Glutamatergic neuron (in vitro differentiated cells): ENCODE measurements at regions not wholly inside any gene's neighbourhood (a gene's known extent, or its start where the extent isn't known, plus 50 kb on each side); places are given as distances from the start of the nearest gene placed in this dataset.

Experiments used
- DNase-seq: peaks from one replicate; pipeline ENCODE4 v3.0.0; 2022
- H3K27ac Mint-ChIP-seq: one replicate; pipeline ENCODE4 v1.8.0; 2020; ENCODE audit warnings: mild to moderate bottlenecking, mixed read lengths, inconsistent platforms; ENCODE audit not compliant: unreplicated experiment
- H3K27me3 Mint-ChIP-seq: one replicate; pipeline ENCODE4 v1.8.0; 2020; ENCODE audit warnings: mild to moderate bottlenecking, moderate library complexity, mixed read lengths, inconsistent platforms; ENCODE audit not compliant: unreplicated experiment
- H3K36me3 Mint-ChIP-seq: one replicate; pipeline ENCODE4 v1.8.0; 2020; ENCODE audit warnings: mild to moderate bottlenecking, mixed read lengths, inconsistent platforms; ENCODE audit not compliant: unreplicated experiment
- H3K4me1 Mint-ChIP-seq: one replicate; pipeline ENCODE4 v1.8.0; 2020; ENCODE audit warnings: mild to moderate bottlenecking, low read depth, mixed read lengths, inconsistent platforms; ENCODE audit not compliant: unreplicated experiment
- H3K4me3 Mint-ChIP-seq: one replicate; pipeline ENCODE4 v1.8.0; 2020; ENCODE audit warnings: mild to moderate bottlenecking, mixed read lengths, inconsistent platforms; ENCODE audit not compliant: unreplicated experiment
- H3K9me3 Mint-ChIP-seq: one replicate; pipeline ENCODE4 v1.8.0; 2020; ENCODE audit warnings: mild to moderate bottlenecking, moderate library complexity, mixed read lengths, inconsistent platforms; ENCODE audit not compliant: unreplicated experiment
- CTCF ChIP-seq: fragments of 200-600 bp; sonication (generic); IDR thresholded peaks from one replicate; pipeline ENCODE4 v1.5.0; 2021; ENCODE audit not compliant: partially characterized antibody, unreplicated experiment

GRCh38 chr7:156029460-156030007 lies 217.3 kb upstream of the SHH start:
- Mint-ChIP-seq H3K27ac (no peak overlapping the region), H3K27me3 (peaks cover 2% of the 10 kb centered on the region), H3K4me3 (no peak overlapping the region), H3K36me3 (peaks cover 9% of the 10 kb centered on the region), H3K4me1 (peaks cover 10% of the 10 kb centered on the region), H3K9me3 (peaks cover 9% of the 10 kb centered on the region)
- no peak for DNase-seq
- no peak for TF ChIP-seq CTCF

DNA sequence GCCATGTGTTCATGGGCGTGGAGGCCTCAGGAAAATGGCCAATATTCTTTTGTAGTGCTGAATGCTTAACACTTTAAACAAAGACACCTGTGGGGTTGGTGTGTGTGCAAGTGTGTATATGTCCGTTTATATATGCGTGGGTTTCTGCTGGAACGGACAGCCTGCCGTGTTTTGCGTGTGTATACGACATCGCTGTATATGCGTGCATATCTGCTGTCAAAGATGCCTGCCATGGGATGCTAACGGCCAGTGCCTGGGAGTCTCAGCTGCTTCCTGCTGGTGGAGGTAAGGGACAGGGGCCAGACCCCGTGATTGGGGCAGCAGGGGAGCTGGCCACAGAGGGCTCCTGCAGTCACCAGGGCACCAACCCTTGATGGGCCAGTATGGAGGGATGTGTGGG lies 216.3 kb upstream of the SHH start:
- H3K4me3 Mint-ChIP-seq = no peak overlapping the region
- H3K36me3 Mint-ChIP-seq = peaks cover 9% of the 10 kb centered on the region
- no peak for TF ChIP-seq CTCF
- DNase-seq = no peak
- peaks cover 10% of the 10 kb centered on the region for H3K4me1 Mint-ChIP-seq
- H3K9me3 Mint-ChIP-seq = peaks cover 8% of the 10 kb centered on the region
- H3K27me3 Mint-ChIP-seq = peaks cover 2% of the 10 kb centered on the region
- H3K27ac Mint-ChIP-seq = no peak overlapping the region

GRCh38 chr7:156027821-156028220 lies 215.6 kb upstream of the SHH start:
- H3K36me3 Mint-ChIP-seq = peaks cover 6% of the 10 kb centered on the region
- H3K4me3 Mint-ChIP-seq = no peak overlapping the region
- TF ChIP-seq CTCF = no peak
- peaks cover 8% of the 10 kb centered on the region for H3K9me3 Mint-ChIP-seq
- peaks cover 2% of the 10 kb centered on the region for H3K27me3 Mint-ChIP-seq
- H3K4me1 Mint-ChIP-seq = peaks cover 10% of the 10 kb centered on the region
- DNase-seq = no peak
- H3K27ac Mint-ChIP-seq = no peak overlapping the region

GRCh38 chr7:156026603-156027002 lies 214.3 kb upstream of the SHH start:
- no peak overlapping the region for H3K27ac Mint-ChIP-seq
- no peaks in the 10 kb centered on the region for H3K36me3 Mint-ChIP-seq
- no peak overlapping the region for H3K4me3 Mint-ChIP-seq
- no peak for TF ChIP-seq CTCF
- peaks cover 10% of the 10 kb centered on the region for H3K4me1 Mint-ChIP-seq
- no peaks in the 10 kb centered on the region for H3K27me3 Mint-ChIP-seq
- H3K9me3 Mint-ChIP-seq = peaks cover 4% of the 10 kb centered on the region
- DNase-seq = no peak

GRCh38 chr7:156026076-156026600 lies 213.9 kb upstream of the SHH start:
- Mint-ChIP-seq H3K36me3 (no peaks in the 10 kb centered on the region), H3K9me3 (peaks cover 4% of the 10 kb centered on the region), H3K4me3 (no peak overlapping the region), H3K4me1 (peaks cover 10% of the 10 kb centered on the region), H3K27ac (no peak overlapping the region), H3K27me3 (no peaks in the 10 kb centered on the region)
- TF ChIP-seq CTCF = no peak
- DNase-seq = no peak
